Activated CD8-positive, alpha-beta memory T cell treated with anti-CD3 and anti-CD28 coated beads for 1 hour (primary cell): ENCODE measurements at regions not wholly inside any gene's neighbourhood (a gene's known extent, or its start where the extent isn't known, plus 50 kb on each side); places are given as distances from the start of the nearest gene placed in this dataset.
A peak's percentile ranks its signal among the peaks of the same experiment; 100 is the strongest.

Experiments used
- DNase-seq, 2 donors: peaks; one replicate each; pipeline ENCODE4 v3.0.0-alpha.2; 2020; ENCODE audit warnings: low read depth in 1 of 2; ENCODE audit errors: extremely low read depth in 1 of 2

DNA sequence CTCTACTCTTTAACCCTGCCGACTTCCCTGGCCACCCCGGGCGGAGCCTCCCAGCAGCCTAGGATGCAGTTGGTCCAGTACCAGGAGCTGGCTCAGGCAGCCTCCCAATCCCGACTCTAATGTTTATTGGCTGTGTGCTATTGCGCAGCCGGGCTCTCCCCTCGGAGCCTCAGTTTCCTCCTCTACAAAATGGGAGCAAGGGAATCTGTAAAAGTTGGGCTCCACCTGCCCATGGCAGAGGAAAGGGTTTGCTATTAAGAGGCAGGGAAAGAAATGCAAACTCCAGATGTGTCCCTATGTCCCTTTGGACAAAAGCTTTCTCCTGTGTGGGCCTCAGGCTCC, 140.8 kb upstream of the PJA1 start:
- DNase-seq = no peak

DNA sequence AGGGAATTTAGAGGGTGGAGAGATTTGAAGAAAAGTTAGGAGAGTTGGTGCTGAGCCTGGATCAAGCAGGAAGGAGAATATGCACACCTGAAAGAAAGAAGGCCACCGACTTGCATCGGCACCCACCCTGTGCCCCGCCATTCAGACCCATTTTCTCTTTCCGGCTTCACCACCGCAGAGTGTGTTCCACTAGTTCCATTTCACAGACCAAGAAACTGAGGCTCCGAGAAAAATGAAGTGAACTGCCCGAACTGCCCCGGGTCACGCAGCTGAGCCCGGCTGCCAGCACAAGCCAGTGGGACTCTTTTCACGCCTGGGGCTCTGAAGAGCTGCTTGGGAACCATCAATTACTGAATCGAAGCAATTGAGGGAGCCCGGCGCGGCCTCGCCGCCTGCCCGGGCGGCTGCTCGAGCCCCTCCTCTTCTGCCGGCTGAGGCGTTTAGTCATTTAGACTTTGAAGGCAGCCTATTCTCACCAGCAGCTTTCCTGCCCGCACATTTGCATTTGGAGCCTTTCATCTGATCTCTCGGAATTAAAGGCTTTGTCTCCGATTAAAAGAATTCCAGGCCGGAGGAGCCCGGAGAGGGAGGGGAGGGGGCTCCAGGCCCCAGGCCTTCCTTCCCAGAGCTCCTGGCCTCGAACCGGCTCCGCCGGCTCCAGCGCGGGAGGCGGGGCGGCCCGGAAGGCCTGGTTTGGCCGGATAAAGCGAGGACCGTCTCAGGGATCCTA, 140.2 kb upstream of the PJA1 start:
- no peak for DNase-seq

DNA sequence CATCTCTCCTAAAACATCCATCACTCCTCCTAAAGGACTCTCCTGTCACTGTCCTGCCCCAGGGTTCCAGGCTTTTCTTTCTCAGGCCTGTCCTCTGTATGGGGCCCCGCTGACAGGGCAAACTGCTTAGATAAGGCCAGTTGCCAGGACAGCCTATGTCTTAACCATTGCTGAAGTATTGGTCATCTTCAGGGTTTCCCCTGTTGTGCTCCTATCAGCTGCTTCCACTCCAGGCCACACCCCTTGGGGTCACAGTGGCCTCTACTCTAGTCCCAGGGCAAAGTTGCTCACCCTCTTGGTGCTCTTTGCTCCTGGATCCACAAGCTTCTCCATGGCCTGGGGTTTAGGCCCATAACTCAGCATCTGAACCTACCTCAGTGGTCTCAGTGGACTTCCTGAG, 138.0 kb upstream of the PJA1 start:
- no peak for DNase-seq

DNA sequence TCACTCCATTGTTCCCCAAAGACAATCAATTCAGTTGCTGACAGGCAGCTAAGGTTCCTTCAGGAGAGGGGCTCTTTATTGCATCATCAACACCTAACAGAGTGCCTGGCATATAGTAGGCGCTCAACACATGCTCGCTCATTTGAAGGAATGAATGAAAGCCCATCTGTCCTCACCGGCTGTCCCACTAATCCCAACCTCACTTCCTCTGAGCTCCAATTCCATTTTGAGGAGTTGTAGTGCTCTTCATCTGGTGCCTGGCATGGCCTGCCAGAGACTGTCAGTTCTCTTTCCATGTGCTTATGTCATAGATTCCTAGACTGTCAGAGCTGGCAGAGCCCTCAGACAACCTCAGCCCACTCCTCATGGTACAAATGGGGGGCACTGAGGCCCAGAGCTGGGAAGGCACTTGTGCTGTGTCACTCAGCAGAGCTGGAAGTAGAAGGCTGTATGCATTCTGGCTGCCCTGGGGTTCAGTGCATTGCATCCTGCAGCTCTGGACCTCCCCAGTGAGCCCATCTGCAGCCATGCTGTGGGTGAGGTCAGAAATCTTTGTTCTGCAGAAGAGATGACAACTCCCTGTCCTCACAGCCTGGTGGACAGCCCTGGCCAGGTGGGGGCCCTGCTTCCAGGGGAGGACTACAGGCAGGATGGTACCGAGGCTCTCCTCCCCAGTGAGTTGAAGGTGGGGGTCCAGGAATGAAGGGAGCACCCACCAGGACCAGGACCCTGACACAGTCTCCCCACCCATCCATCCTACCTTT, 134.9 kb upstream of the PJA1 start:
- DNase-seq = no peak

GRCh38 chrX:69299285-69299684, 134.0 kb upstream of the PJA1 start:
- DNase-seq = no peak

GRCh38 chrX:69298466-69299140, 133.3 kb upstream of the PJA1 start:
- no peak for DNase-seq

DNA sequence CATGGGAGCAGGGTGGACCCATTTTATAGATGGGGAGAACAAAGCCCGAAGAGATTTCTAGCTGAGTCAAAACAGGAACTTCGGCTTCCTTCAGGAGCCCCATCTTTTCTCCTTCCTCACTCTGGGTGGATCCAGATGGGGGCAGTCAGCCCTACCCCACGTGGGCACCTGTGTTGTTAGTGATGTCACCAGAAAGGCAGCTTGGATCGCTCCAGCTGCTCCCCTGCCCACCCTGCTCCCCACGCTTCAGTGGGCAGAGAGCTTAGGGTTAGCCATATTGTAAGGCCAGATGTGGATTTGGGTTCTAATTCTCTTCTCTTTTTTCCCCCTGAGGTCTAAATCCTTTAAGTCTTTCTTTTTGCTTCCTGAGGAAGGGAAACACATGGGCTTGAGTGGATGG, 132.3 kb upstream of the PJA1 start:
- no peak for DNase-seq

- DNase-seq = no peak
Measured at GRCh38 chrX:69293776-69294601, 128.7 kb upstream of the PJA1 start.

- DNase-seq = no peak
Measured at GRCh38 chrX:69291116-69291515, 125.9 kb upstream of the PJA1 start.

- no peak for DNase-seq
Measured at GRCh38 chrX:69290292-69290691, 125.0 kb upstream of the PJA1 start.

DNA sequence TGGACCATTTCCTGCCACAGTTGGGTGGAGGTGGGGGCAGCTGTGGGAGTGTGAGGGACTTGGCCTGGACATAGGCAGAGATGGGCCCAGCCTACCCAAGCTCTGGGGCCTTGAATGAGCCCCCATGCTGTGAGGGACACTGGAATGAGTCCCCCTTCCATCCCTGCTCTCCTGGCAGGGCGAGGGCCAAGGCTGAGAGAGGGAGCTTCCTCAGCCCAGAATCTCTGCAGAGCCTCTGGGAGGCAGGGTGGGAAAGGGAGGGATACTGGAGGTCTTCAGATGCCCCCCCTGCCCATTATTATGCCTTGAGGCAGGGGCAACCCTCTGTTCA, 124.5 kb upstream of the PJA1 start:
- DNase-seq = no peak

- DNase-seq = no peak
Measured at GRCh38 chrX:69289046-69289792, 124.0 kb upstream of the PJA1 start.

- no peak for DNase-seq
Measured at GRCh38 chrX:69287095-69287494, 121.8 kb upstream of the PJA1 start.

- no peak for DNase-seq
Measured at GRCh38 chrX:69286565-69286906, 121.3 kb upstream of the PJA1 start.

DNA sequence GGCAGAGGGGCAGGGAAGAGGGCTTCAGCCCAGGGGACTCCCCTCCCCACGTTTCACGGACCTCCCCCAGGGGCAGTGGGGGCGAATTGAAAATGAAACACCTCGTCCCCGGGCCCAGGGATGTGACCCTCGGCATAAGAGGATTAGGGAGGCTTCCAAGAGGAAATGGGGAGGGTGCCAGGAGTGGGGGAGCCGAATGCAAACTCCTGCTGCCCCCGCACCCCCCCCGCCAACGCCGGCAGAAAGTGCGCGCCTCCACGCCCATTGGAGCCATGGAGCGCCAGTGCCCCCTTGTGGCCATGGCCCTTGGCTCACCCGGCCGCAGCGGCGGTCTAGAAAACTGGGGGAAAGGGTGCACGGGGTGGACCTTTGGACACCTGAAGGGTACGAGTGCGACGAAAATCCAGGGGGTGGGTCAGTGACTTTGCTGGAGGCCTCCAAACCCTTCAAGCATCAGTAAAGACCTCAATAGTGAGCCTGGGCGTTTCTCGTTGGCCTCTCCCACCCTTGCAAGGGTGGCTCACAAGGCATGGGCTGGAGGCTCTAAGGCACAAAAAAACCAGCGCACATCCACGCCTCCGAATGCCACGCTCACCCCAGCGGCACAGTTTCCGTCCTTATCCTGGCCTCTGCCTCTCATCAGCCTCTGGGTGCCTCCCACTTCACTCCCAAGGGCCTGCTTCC, 120.8 kb upstream of the PJA1 start:
- DNase-seq = peak; percentile 1 to 30

GRCh38 chrX:69285401-69285877, 120.2 kb upstream of the PJA1 start:
- no peak for DNase-seq

GRCh38 chrX:69284491-69284890, 119.2 kb upstream of the PJA1 start:
- DNase-seq = no peak

DNA sequence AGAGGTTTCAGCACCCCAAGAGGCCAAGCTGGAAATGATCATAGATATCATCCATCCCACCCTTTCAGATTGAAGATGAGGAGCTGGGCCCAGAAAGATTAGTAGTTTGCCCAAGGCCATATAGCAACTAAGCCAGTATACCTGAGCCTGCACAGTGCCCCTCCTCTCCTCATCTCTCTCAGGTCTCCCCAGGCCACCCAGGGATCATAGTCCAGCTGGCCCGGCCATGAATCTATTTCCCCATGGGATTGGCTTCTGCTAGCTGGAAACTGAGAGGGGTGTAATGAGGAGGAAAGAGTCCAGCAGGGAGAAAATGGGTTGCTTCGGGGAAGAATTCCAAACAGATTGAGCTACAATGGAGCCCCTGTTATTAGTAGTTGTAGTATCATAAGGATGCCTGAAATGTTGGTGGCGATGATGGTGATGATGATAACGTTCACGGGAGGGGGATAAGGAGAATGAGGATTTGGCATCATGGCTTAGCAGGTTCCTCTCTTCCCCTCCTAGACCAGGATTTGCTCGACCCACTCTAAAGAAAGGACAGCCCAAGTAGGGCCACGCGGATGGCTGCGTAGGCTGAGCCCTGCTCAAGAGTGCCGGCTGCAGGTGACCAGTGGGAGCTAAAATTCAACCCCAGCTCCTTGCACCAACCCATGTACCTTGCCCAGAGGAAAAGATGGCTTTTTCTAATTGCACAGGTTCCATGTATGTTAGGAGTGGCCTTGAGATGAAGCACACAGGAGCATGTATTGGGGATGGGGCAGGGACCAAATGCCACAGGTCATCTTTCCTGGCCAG, 117.8 kb upstream of the PJA1 start:
- DNase-seq = no peak

DNA sequence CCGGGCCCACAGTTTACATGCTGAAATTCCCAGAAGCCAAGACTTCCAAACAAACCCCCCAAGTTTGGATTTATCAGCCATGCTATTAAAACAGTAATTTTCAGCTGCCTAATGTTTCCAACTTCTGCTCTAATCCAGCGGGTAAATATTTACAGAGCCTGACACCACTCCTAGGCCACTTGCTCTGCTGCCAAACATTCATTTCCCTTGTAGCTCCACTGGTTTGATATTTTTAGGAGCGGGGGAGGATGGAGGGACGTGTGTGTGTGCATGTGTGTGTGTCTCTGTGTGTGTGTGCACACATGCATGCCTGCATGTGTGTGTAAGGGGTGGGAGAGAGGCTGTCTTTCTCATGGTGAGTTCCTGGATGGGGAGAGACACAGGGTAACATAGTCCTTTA, 115.7 kb upstream of the PJA1 start:
- DNase-seq = no peak
